ENCODE measurements at regions not wholly inside any gene's neighbourhood (a gene's known extent, or its start where the extent isn't known, plus 50 kb on each side); places are given as distances from the start of the nearest gene placed in this dataset.
"Not testable (repeated sequence)": the region's sequence is repeated elsewhere in the genome, so short reads cannot be mapped to it uniquely, and the experiment has no call there.

- H3K36me3 ChIP-seq (ENCODE audit: insufficient read depth, low read length, poor library complexity, severe bottlenecking); BruUV-seq (replicated peaks); POLR2A ChIA-PET (ENCODE audit: low non-redundant PET); H3K4me1 ChIP-seq (ENCODE audit: insufficient read depth, low read length, poor library complexity, severe bottlenecking); H3K27me3 ChIP-seq (replicated peaks; ENCODE audit: insufficient read depth, low read depth, low read length, poor library complexity); CTCF ChIA-PET; H3K4me3 ChIP-seq (ENCODE audit: low read depth, low read length, poor library complexity, severe bottlenecking); DNase-seq (ENCODE audit: low spot score); intact Hi-C loops (cut with micrococcal nuclease; ENCODE audit: unreplicated experiment); H3K27ac ChIP-seq (ENCODE audit: low read depth, low read length, poor library complexity, severe bottlenecking); H3K9me3 ChIP-seq (ENCODE audit: low read depth, low read length, poor library complexity, severe bottlenecking): not testable (repeated sequence)
Observed at GRCh38 chr13:25017176-25017575, 78.8 kb upstream of the PABPC3 start.

GRCh38 chr13:25017808-25018728 is 77.9 kb upstream of the PABPC3 start:
- intact Hi-C loops (cut with micrococcal nuclease; ENCODE audit: unreplicated experiment); H3K27me3 ChIP-seq (replicated peaks; ENCODE audit: insufficient read depth, low read depth, low read length, poor library complexity); H3K27ac ChIP-seq (ENCODE audit: low read depth, low read length, poor library complexity, severe bottlenecking); H3K36me3 ChIP-seq (ENCODE audit: insufficient read depth, low read length, poor library complexity, severe bottlenecking); H3K4me1 ChIP-seq (ENCODE audit: insufficient read depth, low read length, poor library complexity, severe bottlenecking); BruUV-seq (replicated peaks); CTCF ChIA-PET; H3K9me3 ChIP-seq (ENCODE audit: low read depth, low read length, poor library complexity, severe bottlenecking): not testable (repeated sequence)
- H3K4me3 ChIP-seq (ENCODE audit: low read depth, low read length, poor library complexity, severe bottlenecking), result peak overlapping the region; percentile 52
- peak; percentile 69 for DNase-seq (ENCODE audit: low spot score)
- POLR2A ChIA-PET (ENCODE audit: low non-redundant PET), result interaction anchor here (0.6 kb wide), 1 partner anchor 220 kb away, joined by 3 read pairs; no protein-coding TSS in a partner anchor

GRCh38 chr13:25018729-25019115 is 77.2 kb upstream of the PABPC3 start:
- BruUV-seq (replicated peaks), result no TSS peak
- peak overlapping the region; percentile 52 for H3K4me3 ChIP-seq (ENCODE audit: low read depth, low read length, poor library complexity, severe bottlenecking)

GRCh38 chr13:25019741-25020140 is 76.2 kb upstream of the PABPC3 start:
- H3K9me3 ChIP-seq (ENCODE audit: low read depth, low read length, poor library complexity, severe bottlenecking); H3K36me3 ChIP-seq (ENCODE audit: insufficient read depth, low read length, poor library complexity, severe bottlenecking); DNase-seq (ENCODE audit: low spot score); CTCF ChIA-PET; H3K27ac ChIP-seq (ENCODE audit: low read depth, low read length, poor library complexity, severe bottlenecking); BruUV-seq (replicated peaks); H3K27me3 ChIP-seq (replicated peaks; ENCODE audit: insufficient read depth, low read depth, low read length, poor library complexity); POLR2A ChIA-PET (ENCODE audit: low non-redundant PET); H3K4me3 ChIP-seq (ENCODE audit: low read depth, low read length, poor library complexity, severe bottlenecking); intact Hi-C loops (cut with micrococcal nuclease; ENCODE audit: unreplicated experiment); H3K4me1 ChIP-seq (ENCODE audit: insufficient read depth, low read length, poor library complexity, severe bottlenecking): not testable (repeated sequence)

More at GRCh38 chr13:25018729-25019115, 77.2 kb upstream of the PABPC3 start:
- H3K27ac ChIP-seq (ENCODE audit: low read depth, low read length, poor library complexity, severe bottlenecking), result no peak overlapping the region
- intact Hi-C loops (cut with micrococcal nuclease; ENCODE audit: unreplicated experiment), result no loop called here
- H3K9me3 ChIP-seq (ENCODE audit: low read depth, low read length, poor library complexity, severe bottlenecking), result no peaks in the 10 kb centered on the region
- DNase-seq (ENCODE audit: low spot score), result no peak
- CTCF ChIA-PET, result no interaction called here
- TF ChIP-seq EZH2 (IDR thresholded peaks at IDR 0.05; ENCODE audit: borderline replicate concordance, low read depth, low read length, poor library complexity, severe bottlenecking) (no peak), CTCF (conservative IDR thresholded peaks at IDR 0.05; ENCODE audit: low read depth, low read length) (no peak)
- POLR2A ChIA-PET (ENCODE audit: low non-redundant PET), result no interaction called here
- no peaks in the 10 kb centered on the region for H3K27me3 ChIP-seq (replicated peaks; ENCODE audit: insufficient read depth, low read depth, low read length, poor library complexity)
- H3K4me1 ChIP-seq (ENCODE audit: insufficient read depth, low read length, poor library complexity, severe bottlenecking), result no peaks in the 10 kb centered on the region
- no peaks in the 10 kb centered on the region for H3K36me3 ChIP-seq (ENCODE audit: insufficient read depth, low read length, poor library complexity, severe bottlenecking)
